Common myeloid progenitor, CD34-positive (primary cell): ENCODE measurements at regions not wholly inside any gene's neighbourhood (a gene's known extent, or its start where the extent isn't known, plus 50 kb on each side); places are given as distances from the start of the nearest gene placed in this dataset.
"Not testable (repeated sequence)": the region's sequence is repeated elsewhere in the genome, so short reads cannot be mapped to it uniquely, and the experiment has no call there.

Source experiments
- CTCF ChIA-PET: fragments of 350-600 bp; sonication (Branson Sonifier 250); formaldehyde crosslinking; loops from one replicate; lab custom pipeline; 2021; ENCODE audit warnings: antibody characterized with exemption; lab: Charles Lee
- POLR2A ChIA-PET: fragments of 350-600 bp; sonication (Branson Sonifier 250); formaldehyde crosslinking; loops from one replicate; lab custom pipeline; 2021; ENCODE audit warnings: antibody characterized with exemption; lab: Charles Lee
- DNase-seq, 3 donors: peaks; one replicate each; pipeline versions ENCODE4 v3.0.0 to v3.0.0-alpha.2; 2013
- H3K27ac ChIP-seq, 2 experiments: 1 replicate in 1 of 2; 2 replicates in 1 of 2; pipeline ENCODE4 v1.7.0; 2013; ENCODE audit warnings: inconsistent platforms in 2 of 2, low read length in 2 of 2, mild to moderate bottlenecking in 2 of 2, low read depth in 1 of 2, moderate library complexity in 1 of 2; ENCODE audit not compliant: severe bottlenecking in 2 of 2, insufficient read depth in 1 of 2, poor library complexity in 1 of 2
- H3K27me3 ChIP-seq, 5 experiments: replicated peaks in 2 of 5; 1 replicate in 3 of 5; 2 replicates in 2 of 5; pipeline versions ENCODE4 v1.6.1 to v1.7.0; 2013; ENCODE audit warnings: low read length in 4 of 5, mild to moderate bottlenecking in 2 of 5, moderate library complexity in 2 of 5, inconsistent platforms in 1 of 5; ENCODE audit not compliant: insufficient read depth in 5 of 5, control insufficient read depth in 4 of 5
- H3K36me3 ChIP-seq, 4 experiments: 1 replicate in 2 of 4; 2 replicates in 2 of 4; pipeline versions ENCODE4 v1.6.1 to v1.7.0; 2013; ENCODE audit warnings: low read length in 3 of 4, control low read depth in 1 of 4, mild to moderate bottlenecking in 1 of 4; ENCODE audit not compliant: control insufficient read depth in 4 of 4, insufficient read depth in 4 of 4
- H3K4me1 ChIP-seq, 4 experiments: 1 replicate in 3 of 4; 2 replicates in 1 of 4; pipeline versions ENCODE4 v1.6.1 to v1.7.1; 2013; ENCODE audit warnings: low read length in 3 of 4, mild to moderate bottlenecking in 3 of 4, control low read depth in 1 of 4, inconsistent platforms in 1 of 4, moderate library complexity in 1 of 4; ENCODE audit not compliant: control insufficient read depth in 4 of 4, insufficient read depth in 4 of 4; ENCODE audit errors: control extremely low read depth in 1 of 4
- H3K4me3 ChIP-seq, 7 experiments: 1 replicate in 4 of 7; 2 replicates in 3 of 7; pipeline versions ENCODE4 v1.5.1 to v1.7.0; 2013; ENCODE audit warnings: mild to moderate bottlenecking in 7 of 7, low read length in 6 of 7, moderate library complexity in 6 of 7, inconsistent platforms in 2 of 7, low read depth in 2 of 7, control low read depth in 1 of 7; ENCODE audit not compliant: insufficient read depth in 4 of 7, control insufficient read depth in 1 of 7; ENCODE audit errors: extremely low read depth in 1 of 7
- H3K9me3 ChIP-seq, 5 experiments: 1 replicate in 4 of 5; 2 replicates in 1 of 5; pipeline versions ENCODE4 v1.6.1 to v1.7.1; 2013; ENCODE audit warnings: low read length in 4 of 5, mild to moderate bottlenecking in 2 of 5, inconsistent platforms in 1 of 5, low read depth in 1 of 5, moderate library complexity in 1 of 5; ENCODE audit not compliant: control insufficient read depth in 4 of 5, insufficient read depth in 2 of 5; ENCODE audit errors: control extremely low read depth in 1 of 5
- WGBS: methylation state at CpG from one replicate; pipeline ENCODE4 v1.1.5; 2013; ENCODE audit not compliant: insufficient coverage; 5-methylcytosine and 5-hydroxymethylcytosine counted together

- DNase-seq, result no peak
- POLR2A ChIA-PET, result interaction anchor here (0.7 kb wide), 1 partner anchor 308 kb away, joined by 4 read pairs; no protein-coding TSS in a partner anchor
- no peaks in the 10 kb centered on the region for H3K36me3 ChIP-seq
- 86% methylated on average over 8 of the region's 9 CpGs for WGBS
- no peak overlapping the region for H3K27ac ChIP-seq
- H3K4me3 ChIP-seq, result no peak overlapping the region
- H3K4me1 ChIP-seq, result no peaks in the 10 kb centered on the region
- CTCF ChIA-PET, result no interaction called here
- no peaks in the 10 kb centered on the region for H3K9me3 ChIP-seq
- peaks cover 0 to 4% (median 0%) of the 10 kb centered on the region in 5 experiments for H3K27me3 ChIP-seq
Measured at GRCh38 chr5:154595662-154596061, 117.6 kb upstream of the HAND1 start.

DNA sequence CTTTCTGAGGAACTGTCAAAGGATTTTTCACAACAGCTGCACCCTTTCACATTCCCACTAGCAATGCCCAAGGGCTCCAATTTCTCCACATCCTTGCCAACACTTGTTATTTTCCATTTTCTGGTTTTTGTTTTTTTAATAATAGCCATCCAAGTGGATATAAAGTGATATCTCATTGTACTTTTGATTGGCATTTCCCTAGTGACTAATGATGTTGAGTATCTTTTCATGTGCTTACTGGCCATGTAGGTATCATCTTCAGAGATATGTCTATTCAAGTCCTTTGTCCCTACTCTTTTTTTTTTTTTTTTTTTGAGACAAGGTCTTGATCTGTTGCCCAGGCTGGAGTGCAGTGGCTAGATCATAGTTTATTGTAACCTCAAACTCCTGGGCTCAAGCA, 115.8 kb upstream of the HAND1 start:
- Histone ChIP-seq H3K36me3 (no peaks in the 10 kb centered on the region), H3K4me1 (no peaks in the 10 kb centered on the region), H3K4me3 (no peak overlapping the region), H3K9me3 (no peaks in the 10 kb centered on the region), H3K27me3 (peaks cover 0 to 4% (median 1%) of the 10 kb centered on the region in 5 experiments), H3K27ac (no peak overlapping the region)
- DNase-seq, result no peak
- POLR2A ChIA-PET, result no interaction called here
- CTCF ChIA-PET, result no interaction called here

GRCh38 chr5:154593071-154593470, 115.0 kb upstream of the HAND1 start:
- H3K36me3 ChIP-seq, result no peaks in the 10 kb centered on the region
- no peak overlapping the region for H3K27ac ChIP-seq
- peaks cover 0 to 4% (median 1%) of the 10 kb centered on the region in 5 experiments for H3K27me3 ChIP-seq
- no peaks in the 10 kb centered on the region for H3K9me3 ChIP-seq
- WGBS, result no CpG with 5 or more reads among the region's 3 CpGs
- DNase-seq, result no peak
- H3K4me3 ChIP-seq, result no peak overlapping the region
- ChIA-PET POLR2A (no interaction called here), CTCF (no interaction called here)
- no peaks in the 10 kb centered on the region for H3K4me1 ChIP-seq

DNA sequence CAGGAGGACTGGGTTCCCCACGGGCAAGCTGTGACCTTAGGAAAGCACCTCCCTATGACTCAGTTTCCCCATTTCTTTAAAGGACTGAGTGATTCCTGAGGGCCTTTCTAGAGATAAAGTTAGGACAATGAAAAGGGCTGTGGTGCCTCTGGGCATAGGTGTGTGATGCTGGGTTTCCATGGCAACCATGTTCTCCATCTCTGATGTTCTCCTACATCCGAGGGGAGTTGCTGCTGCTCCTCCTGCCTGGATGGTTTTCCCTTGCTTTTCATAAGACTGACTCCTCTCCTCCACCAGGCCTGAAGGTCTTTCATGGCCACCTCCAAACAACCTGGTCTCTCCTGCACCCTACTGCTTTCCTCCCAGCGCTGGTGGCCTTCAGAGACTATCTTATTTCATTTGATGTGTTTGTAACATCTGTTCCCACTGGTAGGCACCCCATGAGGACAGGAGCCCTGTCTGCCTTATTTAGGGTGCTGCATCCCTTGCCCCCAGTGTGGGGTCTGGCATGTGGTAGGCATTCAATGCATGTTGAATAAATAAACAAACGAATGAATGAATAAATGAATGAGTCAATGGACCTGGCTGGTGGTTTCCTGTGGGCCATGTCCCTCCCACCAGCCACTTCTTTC, 112.2 kb upstream of the HAND1 start:
- 91% methylated on average over 2 of the region's 4 CpGs for WGBS
- CTCF ChIA-PET, result no interaction called here
- no peak for DNase-seq

DNA sequence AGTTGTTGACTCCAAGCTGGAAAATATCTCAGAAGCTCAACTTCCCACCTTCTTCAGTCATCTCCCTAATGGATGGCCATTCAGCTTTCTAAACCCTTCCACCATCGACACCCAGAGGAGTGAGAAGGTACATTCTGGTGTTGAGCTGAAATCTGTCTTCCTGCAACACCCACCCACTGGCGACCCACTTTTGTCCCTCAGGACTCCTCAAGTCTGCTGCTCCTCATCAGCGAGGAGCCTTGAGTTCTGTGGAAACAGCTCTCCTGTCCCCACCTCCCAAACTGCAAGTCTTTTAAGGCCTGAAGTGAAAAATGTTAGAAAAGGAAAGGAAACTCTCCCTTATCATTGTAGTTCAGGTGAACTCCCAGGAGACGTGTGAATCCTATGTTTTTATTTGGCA, 111.5 kb upstream of the HAND1 start:
- CTCF ChIA-PET, result no interaction called here
- Histone ChIP-seq H3K36me3 (no peaks in the 10 kb centered on the region), H3K27ac (no peak overlapping the region), H3K4me3 (no peak overlapping the region), H3K9me3 (no peaks in the 10 kb centered on the region), H3K27me3 (peaks cover 0 to 6% (median 2%) of the 10 kb centered on the region in 5 experiments), H3K4me1 (no peaks in the 10 kb centered on the region)
- POLR2A ChIA-PET, result no interaction called here
- DNase-seq, result no peak
- WGBS, result 100% methylated on average over 2 of the region's 4 CpGs

More for the DNA sequence above, 112.2 kb upstream of the HAND1 start:
- Histone ChIP-seq H3K4me3 (no peak overlapping the region), H3K27me3 (peaks cover 0 to 4% (median 2%) of the 10 kb centered on the region in 5 experiments), H3K4me1 (no peaks in the 10 kb centered on the region), H3K27ac (no peak overlapping the region), H3K36me3 (no peaks in the 10 kb centered on the region), H3K9me3 (no peaks in the 10 kb centered on the region)
- POLR2A ChIA-PET, result no interaction called here

GRCh38 chr5:154588833-154589425, 110.9 kb upstream of the HAND1 start:
- H3K27ac ChIP-seq, H3K9me3 ChIP-seq, POLR2A ChIA-PET, DNase-seq, CTCF ChIA-PET, H3K36me3 ChIP-seq, H3K27me3 ChIP-seq, H3K4me3 ChIP-seq, H3K4me1 ChIP-seq: not testable (repeated sequence)
- 86% methylated on average over 2 of the region's 7 CpGs for WGBS

DNA sequence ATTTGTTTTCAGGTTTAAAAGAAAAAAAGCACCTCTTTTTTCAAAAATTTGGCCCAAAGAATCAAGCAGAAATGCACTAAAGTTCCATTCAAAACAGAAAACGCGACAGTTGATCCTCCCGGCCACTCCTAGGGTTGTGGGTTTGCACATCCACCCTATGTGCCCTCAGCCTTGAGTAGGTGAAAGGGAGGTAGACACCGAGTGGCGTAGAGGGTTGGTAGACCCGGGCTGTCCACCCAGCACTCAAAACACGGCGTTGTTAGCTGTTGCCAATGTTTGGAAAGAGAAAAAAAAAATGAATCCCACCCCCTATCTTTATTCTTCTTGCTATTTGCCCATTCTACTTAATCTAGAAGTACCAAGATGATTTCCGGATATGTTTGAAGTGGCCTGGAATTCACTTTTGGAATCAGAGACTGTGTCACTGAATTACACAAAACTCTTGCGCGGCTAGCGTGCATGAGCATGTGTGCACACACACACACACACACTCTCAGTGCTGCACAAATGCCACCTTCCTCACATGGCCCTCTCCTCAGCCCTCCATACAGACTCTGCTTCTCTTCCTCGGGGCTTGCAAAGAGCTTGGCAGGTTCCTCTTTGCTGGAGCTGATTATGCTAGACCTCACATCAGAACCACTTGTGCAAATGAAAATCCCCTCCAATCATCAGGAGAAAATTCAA, 110.2 kb upstream of the HAND1 start:
- Histone ChIP-seq H3K4me1 (no peaks in the 10 kb centered on the region), H3K36me3 (no peaks in the 10 kb centered on the region), H3K27me3 (peaks cover 0 to 9% (median 4%) of the 10 kb centered on the region in 5 experiments), H3K27ac (no peak overlapping the region), H3K9me3 (no peaks in the 10 kb centered on the region), H3K4me3 (no peak overlapping the region)
- POLR2A ChIA-PET, result no interaction called here
- CTCF ChIA-PET, result no interaction called here
- no peak for DNase-seq
- 69% methylated on average over 4 of the region's 13 CpGs for WGBS
